EH (cell line): ENCODE measurements at regions not wholly inside any gene's neighbourhood (a gene's known extent, or its start where the extent isn't known, plus 50 kb on each side); places are given as distances from the start of the nearest gene placed in this dataset.

ENCODE experiments used
- DNase-seq: peaks from one replicate; pipeline ENCODE4 v3.0.0-alpha.2; 2015; ENCODE audit warnings: low read depth

DNA sequence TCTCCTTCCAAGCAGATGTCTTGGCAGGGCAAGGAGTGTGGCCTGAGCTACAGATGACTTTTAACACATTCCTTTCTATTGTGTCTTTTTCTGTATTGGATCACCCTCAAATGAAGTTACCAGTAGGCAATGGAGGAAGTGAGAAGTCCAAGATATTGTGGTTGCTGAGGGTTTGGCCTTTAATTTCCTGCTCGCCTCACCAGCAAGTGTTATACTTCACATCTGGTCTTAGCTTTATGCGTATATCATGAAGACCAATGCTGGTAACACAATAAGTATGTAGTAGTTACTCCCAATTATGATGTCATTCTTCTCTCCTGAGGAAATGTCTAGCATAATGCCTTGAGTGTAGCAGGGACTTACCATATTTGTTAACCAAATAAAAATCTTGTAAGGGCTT lies 179.9 kb downstream of the ZIC1 start:
- DNase-seq: peak; percentile 9

DNA sequence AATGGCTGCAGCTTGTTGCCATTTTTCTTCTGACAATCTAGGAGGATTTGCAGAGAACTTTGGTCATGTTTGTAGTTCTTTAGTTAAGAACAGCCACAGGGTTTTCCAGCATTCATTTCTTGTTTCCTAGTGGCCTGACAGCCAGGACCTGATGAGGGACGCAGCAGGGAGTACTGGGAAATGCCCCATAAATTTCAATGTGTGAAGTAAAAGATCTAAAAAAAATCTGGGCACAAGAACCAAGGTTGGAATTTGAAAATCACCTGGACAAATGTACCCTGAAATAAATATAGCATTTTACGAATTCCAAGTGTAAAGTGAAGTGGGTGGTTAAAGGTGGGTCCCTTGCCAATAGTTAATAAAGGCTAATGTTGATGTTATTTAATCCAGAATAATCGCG lies 195.0 kb downstream of the ZIC1 start:
- no peak for DNase-seq

DNA sequence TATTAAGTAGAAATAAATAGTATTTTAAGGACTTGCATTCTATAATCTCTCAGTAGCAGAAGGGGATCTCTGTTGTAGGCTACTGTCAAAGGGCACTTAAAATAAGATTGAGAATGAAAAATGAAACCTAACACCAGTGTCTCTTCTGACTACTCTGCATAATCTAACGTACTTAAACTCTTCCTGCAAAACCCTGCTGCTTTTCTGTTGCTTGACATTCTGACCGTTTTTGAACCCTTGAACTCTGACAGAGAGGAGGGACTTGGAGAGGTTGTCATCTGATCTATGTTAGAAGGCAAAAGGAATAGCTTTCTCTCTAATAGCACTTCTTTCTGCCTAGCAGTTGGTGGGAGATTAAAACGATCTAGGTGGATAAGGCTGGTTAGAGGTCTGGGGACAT lies 204.6 kb downstream of the ZIC1 start:
- no peak for DNase-seq

DNA sequence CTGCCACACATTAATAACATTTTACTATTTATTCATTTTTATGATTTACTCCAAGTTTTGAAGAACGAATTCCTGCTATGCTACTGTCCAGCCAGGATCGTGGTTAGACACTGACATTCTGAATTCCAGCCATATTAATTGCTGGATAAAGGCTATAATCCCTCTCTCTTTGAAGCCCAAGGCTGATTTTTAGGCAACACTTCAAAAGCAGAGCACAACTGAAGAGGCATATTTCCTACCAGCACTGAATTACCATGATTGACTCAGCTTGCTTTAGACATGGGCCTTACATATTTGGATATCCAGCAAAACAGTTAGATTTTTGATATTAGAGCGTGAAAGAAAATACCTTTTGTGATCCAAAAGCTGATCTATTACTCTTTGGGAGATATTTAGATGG lies 205.0 kb downstream of the ZIC1 start:
- DNase-seq: peak; percentile 12

DNA sequence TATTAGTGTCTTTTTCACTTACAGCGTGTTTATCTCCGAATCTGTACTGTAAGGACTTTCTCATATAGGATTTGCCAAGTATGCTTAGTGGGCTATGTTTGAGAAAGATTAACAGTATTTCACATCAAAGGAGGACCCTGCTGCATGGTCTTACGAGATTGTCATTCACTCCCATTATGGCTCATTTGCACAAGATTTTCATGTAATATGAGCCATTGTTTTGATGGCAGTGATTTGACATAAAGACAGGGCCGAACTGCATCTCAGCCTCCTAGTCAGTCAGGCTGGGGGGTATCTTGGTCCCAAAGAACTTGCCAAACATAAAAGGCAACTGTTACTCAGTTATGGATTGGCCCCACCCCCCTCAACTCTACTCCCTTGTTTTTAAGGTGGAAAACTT lies 205.9 kb downstream of the ZIC1 start:
- no peak for DNase-seq

DNA sequence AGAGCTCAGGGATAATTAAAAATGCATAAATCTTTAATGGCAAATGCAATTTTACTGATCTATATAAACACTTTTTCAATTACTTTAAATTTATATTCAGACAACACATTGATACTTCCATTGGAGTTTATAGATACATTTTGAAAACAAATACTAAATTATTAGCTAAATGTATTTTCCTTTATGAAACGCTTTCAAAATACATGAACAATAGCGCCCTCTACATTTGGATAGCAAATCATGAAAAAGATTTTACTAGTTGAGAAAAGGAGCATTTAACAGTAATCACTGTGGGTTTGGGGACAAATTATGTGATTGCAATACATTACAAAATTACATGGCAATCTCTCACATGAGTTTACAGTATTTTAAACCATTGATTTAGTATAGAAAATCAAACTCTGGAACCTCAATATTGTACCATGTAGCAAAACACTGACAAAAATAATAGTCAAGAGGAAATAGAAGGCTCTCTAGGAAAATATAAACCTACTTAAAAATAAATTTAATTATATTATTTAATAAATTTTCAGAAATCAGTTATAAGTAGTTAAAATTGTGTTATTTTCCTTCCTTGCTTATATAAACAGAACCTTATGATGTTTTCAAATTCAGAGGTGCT lies 207.9 kb downstream of the ZIC1 start:
- peak; percentile 29 for DNase-seq

DNA sequence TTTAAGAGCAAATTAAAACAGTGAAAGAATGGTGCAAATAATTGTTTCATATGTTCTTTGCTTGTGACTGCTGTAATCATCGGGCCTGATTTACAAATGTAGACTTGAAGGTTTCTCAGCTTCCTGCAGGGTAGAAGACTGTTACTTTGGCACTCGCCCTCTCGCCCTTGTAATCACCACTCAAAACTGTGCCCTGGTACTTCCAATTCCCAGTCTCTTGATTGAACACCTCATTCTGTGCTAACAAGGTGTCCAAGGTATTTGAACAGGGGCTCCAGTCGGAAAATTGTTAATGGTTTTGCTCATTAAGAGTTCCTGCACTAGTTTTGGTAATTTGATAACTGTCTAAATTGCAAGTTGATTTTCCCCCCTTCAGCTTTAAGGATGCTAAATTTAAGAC lies 209.5 kb downstream of the ZIC1 start:
- no peak for DNase-seq

DNA sequence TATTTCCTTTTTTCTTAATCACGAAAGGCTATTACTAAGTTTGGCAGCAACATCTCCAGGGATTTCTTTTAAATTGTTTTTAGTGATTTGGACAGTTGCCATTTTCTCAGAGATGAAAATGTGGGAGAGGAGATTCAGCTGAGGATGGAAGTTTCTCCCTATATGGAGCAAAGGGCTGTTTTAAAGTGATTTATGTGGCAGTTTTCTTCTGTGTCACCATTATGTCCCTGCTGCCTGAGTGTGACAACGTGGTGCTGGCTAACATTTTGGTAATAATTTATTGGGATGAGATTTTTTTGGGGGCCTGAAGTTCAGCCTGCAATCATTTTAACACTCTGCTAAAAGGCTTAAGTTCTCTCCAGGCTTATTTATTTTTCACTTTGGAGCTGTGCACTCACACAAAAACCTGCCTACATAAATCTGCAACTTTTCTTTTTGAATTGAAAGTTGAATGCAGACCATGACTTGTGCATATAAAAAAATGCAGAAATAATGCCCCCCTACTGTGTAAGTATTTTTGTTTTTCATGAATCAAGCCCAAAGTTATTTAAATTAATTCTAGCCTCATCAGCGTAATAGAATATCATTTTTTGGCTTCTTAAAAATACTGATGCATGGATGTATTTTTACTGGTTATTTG lies 210.9 kb downstream of the ZIC1 start:
- peak; percentile 4 for DNase-seq

DNA sequence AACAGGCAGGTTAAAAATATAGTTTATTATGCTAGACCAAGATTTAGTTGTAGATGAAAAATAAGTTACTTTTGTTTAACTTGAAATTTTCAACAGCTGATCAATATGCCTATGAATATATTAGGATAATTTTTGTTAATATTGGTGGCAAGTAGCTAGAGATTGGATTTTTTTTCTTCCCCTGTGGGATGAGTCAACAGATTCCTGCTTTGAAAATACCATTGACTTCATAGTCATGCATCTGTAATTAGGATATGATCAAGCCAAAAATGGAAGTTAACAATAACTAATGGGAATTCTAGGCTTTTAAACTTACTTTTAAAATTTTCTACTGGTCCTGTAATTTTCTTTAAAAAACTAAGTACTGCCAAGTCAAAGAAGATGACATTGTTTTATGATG lies 211.7 kb downstream of the ZIC1 start:
- peak; percentile 47 for DNase-seq

DNA sequence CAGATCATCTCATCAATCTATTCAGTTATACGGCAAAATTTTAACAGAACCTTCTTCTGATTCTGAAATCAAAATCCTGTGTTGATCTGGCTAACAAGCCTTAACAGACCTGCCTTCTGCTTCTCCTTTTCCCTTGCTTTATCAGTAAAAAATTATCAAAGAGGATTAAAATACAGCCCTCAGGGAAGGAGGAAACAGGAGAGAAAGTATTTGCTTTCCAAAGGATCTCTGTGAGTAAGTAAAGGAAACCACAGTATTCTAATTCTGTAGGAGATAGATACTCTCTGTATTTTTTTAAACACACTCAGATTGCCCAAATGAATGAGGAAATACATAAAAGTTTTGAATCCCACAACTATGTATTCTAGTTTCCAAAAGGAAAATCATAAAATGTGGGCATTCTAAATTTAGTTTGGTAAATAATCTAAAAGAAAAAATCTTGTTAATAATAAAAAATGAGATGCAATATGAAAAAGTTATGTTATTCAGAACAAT lies 221.8 kb downstream of the ZIC1 start:
- DNase-seq: peak; percentile 40

DNA sequence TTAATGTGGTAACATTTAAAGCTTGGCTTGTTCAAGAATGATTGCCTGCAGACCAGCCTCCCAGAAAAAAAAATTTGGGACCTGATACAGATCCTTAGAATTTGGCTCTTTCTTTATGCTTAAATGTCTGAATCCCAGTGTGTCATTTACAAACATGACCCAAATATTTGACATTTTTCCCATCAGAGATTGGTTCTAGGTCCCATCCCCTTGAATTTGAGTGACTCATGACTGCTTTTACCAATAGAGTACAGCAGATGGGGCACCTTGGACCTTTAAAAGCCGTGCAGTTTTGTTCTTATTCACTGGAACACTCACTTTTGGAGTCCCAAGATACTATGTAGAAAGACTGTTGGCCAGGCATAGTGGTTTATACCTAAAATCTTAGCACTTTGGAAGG lies 231.6 kb downstream of the ZIC1 start:
- peak; percentile 37 for DNase-seq

DNA sequence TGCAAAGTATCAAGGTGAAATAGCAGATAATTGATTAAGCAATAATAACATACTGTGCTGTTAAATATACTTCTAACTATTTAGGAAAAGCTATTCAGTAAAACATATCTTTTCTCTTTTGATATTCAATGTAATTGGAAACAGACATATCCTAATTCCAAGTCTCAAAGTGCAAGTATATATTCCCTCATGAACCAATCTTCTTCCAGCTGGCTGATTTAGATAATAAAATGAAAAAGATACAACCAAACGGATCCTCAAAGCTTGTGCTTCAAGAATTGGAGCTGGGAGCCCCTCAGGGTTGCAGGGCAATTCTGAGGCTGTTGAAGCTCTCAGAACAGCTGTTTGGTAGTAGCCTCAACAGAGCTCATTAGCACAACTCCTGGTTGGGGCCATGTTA lies 236.6 kb downstream of the ZIC1 start:
- no peak for DNase-seq

DNA sequence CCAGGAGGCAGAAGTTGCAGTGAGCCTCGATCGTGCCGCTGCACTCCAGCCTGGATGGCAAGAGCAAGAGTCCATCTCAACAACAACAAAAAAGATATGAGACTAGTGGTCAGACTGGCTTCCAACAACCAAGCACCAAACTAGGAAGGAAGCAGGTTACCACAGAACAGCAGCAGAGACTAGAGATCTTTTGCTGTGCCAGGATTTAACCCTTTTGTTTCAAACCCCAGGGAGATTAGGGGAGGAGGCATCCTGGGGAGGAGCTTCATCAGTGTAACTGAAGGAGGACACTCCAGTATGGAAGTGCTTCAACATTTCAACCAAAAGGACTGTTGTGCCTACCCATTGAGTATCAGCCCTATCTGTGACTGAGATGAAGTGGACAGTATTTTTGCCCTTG lies 240.3 kb downstream of the ZIC1 start:
- no peak for DNase-seq

DNA sequence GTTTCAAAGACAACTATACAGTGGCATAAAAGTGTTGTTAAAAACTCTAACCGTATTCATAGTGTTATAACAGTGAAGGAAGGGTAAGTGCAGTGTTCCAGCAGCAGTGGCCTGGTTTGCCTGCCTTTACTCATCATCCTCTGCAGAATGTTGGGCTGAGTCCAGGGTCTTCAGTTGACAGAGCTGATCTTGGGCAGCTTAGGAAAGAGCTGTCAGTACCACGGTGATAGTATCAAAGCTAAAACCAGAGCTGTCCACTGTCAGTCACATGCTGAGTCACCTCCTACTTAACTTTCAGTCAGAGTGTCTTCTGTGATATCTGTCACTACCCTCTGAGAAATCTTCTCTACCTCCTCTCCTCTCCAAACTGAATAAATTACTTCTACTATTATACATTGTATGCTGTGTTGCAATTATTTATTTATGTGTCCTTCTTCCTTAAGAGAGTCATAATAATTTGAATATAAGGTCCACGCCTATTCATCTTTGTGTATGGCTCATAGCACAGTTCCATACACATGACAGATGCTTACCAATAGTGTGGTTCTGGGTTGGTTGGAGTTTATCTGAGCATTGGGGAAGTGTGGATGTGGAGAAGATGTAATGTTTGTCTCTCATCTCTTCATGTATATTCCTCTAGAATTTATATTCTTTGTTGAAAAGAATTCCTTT lies 242.1 kb downstream of the ZIC1 start:
- peak; percentile 49 for DNase-seq

DNA sequence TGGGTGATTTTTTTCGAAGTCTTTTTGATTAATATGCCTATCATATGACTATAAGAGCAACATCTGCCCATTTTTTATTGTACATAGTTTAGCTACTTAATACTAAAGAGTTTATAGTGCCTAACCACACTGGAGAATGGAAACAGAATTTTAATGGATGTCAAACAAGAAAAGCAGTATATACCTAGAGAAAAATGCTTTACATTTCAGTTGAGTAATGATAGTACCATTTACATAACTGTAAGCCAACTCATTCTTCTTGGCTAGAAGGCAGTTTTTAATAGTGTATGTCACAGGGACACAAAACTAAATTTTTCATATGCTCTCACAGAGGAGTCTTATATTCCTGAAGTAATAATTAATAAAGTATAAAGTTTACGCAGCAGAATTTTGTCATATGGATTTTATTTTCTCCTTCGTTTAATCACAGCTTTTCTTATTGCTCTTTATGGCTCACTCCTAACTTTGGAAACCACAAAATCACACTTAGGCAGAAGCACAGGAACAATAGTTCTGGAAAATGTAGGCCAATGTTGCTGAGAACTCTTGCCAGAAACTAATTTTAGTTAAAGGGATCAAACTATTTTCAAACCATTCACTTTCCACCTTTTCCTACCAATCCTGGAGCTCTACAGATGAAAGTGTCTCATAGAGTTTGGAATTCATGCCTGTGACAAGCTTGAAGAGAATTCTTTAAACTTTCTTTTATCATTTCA lies 243.6 kb downstream of the ZIC1 start:
- peak; percentile 49 for DNase-seq

DNA sequence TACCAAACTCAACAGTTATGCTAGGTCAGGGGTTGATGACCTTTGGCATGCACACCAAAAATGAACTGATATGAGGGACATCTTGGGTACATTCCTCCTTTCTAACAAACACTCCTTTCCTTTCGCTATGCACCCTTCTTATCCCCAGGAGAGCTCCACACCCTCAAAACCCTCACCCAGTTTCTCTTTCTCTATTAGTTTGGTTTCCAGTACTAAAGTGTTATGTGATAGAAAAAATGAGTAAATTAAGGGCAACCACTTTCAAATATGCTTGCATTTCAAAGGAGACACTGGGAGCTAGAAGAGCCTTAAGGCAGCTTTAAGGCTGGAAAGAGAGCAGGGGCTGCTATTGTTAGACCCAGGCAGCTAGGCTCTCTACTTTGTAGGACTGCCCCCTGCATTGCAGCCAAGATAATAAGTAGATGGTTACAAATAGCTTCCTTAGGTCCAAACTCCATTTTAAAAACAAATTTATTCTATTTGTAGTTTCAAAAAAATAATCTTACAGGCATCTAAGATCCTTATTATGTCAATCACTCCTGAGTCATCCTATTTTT lies 244.3 kb downstream of the ZIC1 start:
- peak; percentile 2 for DNase-seq

DNA sequence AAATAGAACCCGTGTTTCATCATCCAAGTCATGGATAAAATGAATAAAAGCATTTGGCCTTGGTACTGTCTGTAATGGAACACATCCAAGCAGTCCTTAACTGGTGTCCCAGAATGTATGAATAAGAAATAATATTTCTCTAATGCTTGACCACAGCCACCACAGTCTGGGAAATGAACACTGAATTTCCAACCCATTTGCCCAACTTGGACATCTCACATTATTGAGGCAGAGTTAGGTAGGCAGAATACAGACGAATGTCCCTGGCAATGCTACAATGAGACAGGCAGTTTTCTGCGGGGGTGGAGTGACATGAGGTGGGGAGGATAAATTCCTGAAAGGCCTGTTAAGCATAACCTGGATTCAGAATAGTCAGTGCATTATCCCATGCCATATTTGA lies 245.7 kb downstream of the ZIC1 start:
- DNase-seq: peak; percentile 55

DNA sequence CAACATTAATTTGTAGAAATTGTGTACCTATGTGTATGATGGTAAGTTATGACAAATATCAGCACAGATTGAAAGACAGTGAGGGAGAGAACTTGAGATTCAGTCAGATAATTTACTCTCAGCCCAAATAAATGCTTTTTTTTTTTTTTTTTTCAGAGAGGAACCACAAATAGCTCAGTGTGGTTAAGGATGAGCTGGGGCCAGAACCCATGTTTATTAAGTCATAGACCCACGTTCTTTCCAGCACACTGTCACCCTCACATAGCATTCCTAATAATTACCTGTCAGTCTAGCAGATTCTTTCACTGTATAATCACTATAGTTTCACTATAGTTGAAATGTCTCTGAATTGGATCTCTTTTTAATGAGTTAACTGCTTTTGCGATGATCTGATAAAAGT lies 246.1 kb downstream of the ZIC1 start:
- peak; percentile 79 for DNase-seq

DNA sequence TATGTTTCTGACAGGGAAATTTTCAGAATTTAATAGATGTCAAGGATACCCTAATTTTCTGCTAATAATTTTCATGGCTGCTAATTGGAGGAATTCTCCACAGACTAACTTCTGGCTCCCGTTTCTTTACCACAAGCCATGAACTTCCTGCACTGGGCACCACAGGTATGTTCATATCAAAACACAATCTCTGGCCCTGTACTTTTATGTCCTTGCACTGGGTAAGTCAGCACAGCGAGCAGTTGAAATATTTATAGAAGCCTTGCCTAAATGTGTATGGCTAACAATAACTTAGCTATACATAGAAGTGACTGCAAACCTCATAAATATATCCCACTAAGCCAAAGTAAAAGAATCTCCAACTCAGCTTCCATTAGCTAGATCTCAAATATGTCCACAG lies 246.9 kb downstream of the ZIC1 start:
- peak; percentile 59 for DNase-seq

DNA sequence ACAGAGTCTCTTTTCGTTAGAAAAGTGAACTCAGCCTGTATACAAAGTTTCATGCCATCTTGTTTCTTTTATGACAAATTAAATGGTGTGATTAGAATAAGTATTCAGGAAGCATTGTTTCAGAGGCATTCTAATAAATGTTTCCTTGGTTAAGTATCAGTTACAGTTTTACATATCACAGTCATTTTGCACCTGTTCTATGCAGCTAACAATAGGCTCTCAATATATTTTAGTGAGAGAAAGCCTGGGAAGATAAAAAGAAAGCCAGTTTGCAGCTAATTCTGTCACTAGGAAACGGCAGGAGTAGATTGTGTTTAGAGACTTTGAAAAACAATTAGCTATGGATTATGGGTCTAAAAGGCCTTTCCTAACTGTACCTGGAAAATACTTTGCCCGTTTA lies 252.8 kb downstream of the ZIC1 start:
- no peak for DNase-seq

DNA sequence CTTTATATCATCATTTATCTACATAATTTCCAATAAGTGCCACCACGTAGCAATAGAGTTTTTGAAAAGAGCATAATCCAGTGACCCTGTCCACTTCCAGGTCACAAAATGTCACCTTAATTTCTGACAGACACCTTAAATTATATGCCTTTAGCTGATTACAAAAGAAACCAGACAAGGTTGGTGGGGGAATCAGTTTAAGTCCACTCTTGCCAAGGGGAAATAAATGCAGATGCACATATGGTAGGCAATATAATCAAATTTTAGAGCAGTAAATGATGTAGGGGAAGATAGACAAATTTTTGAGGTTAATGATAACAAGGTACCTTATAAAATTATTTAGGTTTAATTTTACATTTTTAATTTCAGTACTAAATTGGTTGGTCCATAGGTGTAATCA lies 253.5 kb downstream of the ZIC1 start:
- no peak for DNase-seq

DNA sequence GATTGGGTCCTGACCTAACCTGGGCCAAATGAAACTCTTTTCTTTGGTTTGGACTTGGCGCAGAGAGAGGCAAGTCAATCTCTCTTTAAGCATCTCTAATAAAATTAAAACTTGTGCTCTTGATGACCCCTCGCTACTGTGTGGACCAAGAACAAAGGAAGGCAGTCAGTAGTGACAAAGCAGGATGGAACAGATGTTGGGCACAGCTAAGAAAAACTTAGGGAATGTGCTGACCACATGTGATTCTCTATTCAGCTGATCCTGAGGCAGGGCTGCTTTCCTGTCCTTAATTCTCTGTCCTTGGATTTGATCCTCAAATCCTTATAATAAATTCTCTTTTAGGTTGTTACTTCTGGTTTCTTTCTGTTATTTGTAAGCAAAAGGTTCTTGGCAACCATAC lies 259.9 kb downstream of the ZIC1 start:
- no peak for DNase-seq

DNA sequence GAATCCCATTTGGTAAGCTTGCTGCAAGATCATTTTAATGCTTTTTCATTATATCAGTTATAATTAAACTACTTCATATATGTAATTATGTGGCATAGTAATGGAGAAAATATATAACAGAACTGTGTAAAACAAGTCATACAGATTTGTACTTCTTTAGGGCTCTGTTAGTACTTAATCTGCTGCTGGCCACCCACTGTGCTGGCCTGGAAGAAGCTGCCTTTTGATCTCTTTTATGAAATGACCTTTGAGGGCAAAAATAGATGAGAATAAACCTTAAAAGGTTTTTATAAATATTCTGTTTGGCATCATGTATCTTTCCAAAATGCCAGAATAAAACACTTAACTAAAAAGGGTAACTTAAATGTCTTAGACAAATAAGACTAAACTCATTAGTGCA lies 262.9 kb downstream of the ZIC1 start:
- no peak for DNase-seq
